NT2/D1 (cell line): ENCODE measurements at regions not wholly inside any gene's neighbourhood (a gene's known extent, or its start where the extent isn't known, plus 50 kb on each side); places are given as distances from the start of the nearest gene placed in this dataset.

ENCODE experiments used
- SUZ12 ChIP-seq: IDR thresholded peaks from 2 replicates; pipeline ENCODE4 v1.6.1; 2011; ENCODE audit not compliant: insufficient read length, insufficient read depth; ENCODE audit errors: extremely low read depth
- YY1 ChIP-seq: IDR thresholded peaks from 2 replicates; pipeline ENCODE4 v1.6.1; 2011; ENCODE audit not compliant: insufficient read length, insufficient read depth
- ZNF274 ChIP-seq: IDR thresholded peaks from 2 replicates; pipeline ENCODE4 v1.6.1; 2011; ENCODE audit warnings: mild to moderate bottlenecking, low read depth, low read length

GRCh38 chrX:67347145-67347544 lies 196.7 kb upstream of the AR start:
- TF ChIP-seq ZNF274 (no peak), YY1 (no peak), SUZ12 (no peak)
